ENCODE measurements at regions not wholly inside any gene's neighbourhood (a gene's known extent, or its start where the extent isn't known, plus 50 kb on each side); places are given as distances from the start of the nearest gene placed in this dataset.
"Not testable (repeated sequence)": the region's sequence is repeated elsewhere in the genome, so short reads cannot be mapped to it uniquely, and the experiment has no call there.

GRCh38 chr14:19158588-19158987 is 191.4 kb downstream of the POTEM start:
- not testable (repeated sequence) for BruUV-seq (replicated peaks); H2AFZ ChIP-seq (ENCODE audit: low read depth, low read length)
- 20% methylated on average over 11 of the region's 18 CpGs for WGBS (ENCODE audit: insufficient coverage, low coverage, missing lambda C conversion rate)

GRCh38 chr14:19159003-19159625 is 191.9 kb downstream of the POTEM start:
- H3K79me2 ChIP-seq (ENCODE audit: control insufficient read depth, insufficient read depth, low read length); H3K4me2 ChIP-seq (ENCODE audit: insufficient read depth, low read length); ATAC-seq; CTCF ChIA-PET (ENCODE audit: low intra/inter-chr PET ratio); H3K9me3 ChIP-seq (replicated peaks; ENCODE audit: control insufficient read depth, insufficient read depth, low read depth, low read length); FAIRE-seq; H3K36me3 ChIP-seq (ENCODE audit: control insufficient read depth, insufficient read depth, low read length); H3K9me1 ChIP-seq (ENCODE audit: control insufficient read depth, insufficient read depth, low read length); in situ Hi-C loops (cut with MboI); BruUV-seq (replicated peaks); POLR2A ChIA-PET; H3K4me1 ChIP-seq (replicated peaks in 1 of 2; ENCODE audit: control insufficient read depth in 2 of 2, insufficient read depth in 2 of 2, low read length in 2 of 2); H3K27ac ChIP-seq (ENCODE audit: extremely low read depth, low read depth, low read length); H4K20me1 ChIP-seq (replicated peaks; ENCODE audit: control insufficient read depth, insufficient read depth, low read length); H3K27me3 ChIP-seq (ENCODE audit: control insufficient read depth in 2 of 2, insufficient read depth in 2 of 2, low read length in 2 of 2); H3K9ac ChIP-seq (ENCODE audit: insufficient read depth in 1 of 2, low read depth in 2 of 2, low read length in 2 of 2); DNase-seq (ENCODE audit: extremely low read depth in 1 of 4, low spot score in 3 of 4); intact Hi-C loops (cut with micrococcal nuclease); H2AFZ ChIP-seq (ENCODE audit: low read depth, low read length); H3K4me3 ChIP-seq: not testable (repeated sequence)
- whole genome bisulfite sequencing (ENCODE audit: insufficient coverage, low coverage, missing lambda C conversion rate) = 11% methylated on average over 3 of the region's 23 CpGs

More at GRCh38 chr14:19158588-19158987, 191.4 kb downstream of the POTEM start:
- DNase-seq (ENCODE audit: extremely low read depth in 1 of 4, low spot score in 3 of 4); H3K27me3 ChIP-seq (ENCODE audit: control insufficient read depth in 2 of 2, insufficient read depth in 2 of 2, low read length in 2 of 2); H3K36me3 ChIP-seq (ENCODE audit: control insufficient read depth, insufficient read depth, low read length); intact Hi-C loops (cut with micrococcal nuclease); in situ Hi-C loops (cut with MboI); H3K9ac ChIP-seq (ENCODE audit: insufficient read depth in 1 of 2, low read depth in 2 of 2, low read length in 2 of 2); H3K79me2 ChIP-seq (ENCODE audit: control insufficient read depth, insufficient read depth, low read length); H3K4me1 ChIP-seq (replicated peaks in 1 of 2; ENCODE audit: control insufficient read depth in 2 of 2, insufficient read depth in 2 of 2, low read length in 2 of 2); H3K9me3 ChIP-seq (replicated peaks; ENCODE audit: control insufficient read depth, insufficient read depth, low read depth, low read length); POLR2A ChIA-PET; H3K9me1 ChIP-seq (ENCODE audit: control insufficient read depth, insufficient read depth, low read length); CTCF ChIA-PET (ENCODE audit: low intra/inter-chr PET ratio); ATAC-seq; H3K27ac ChIP-seq (ENCODE audit: extremely low read depth, low read depth, low read length); H3K4me2 ChIP-seq (ENCODE audit: insufficient read depth, low read length); H4K20me1 ChIP-seq (replicated peaks; ENCODE audit: control insufficient read depth, insufficient read depth, low read length); FAIRE-seq; H3K4me3 ChIP-seq: not testable (repeated sequence)

- FAIRE-seq; ATAC-seq; DNase-seq (ENCODE audit: extremely low read depth in 1 of 4, low spot score in 3 of 4); H2AFZ ChIP-seq (ENCODE audit: low read depth, low read length); H3K36me3 ChIP-seq (ENCODE audit: control insufficient read depth, insufficient read depth, low read length); H3K9me1 ChIP-seq (ENCODE audit: control insufficient read depth, insufficient read depth, low read length); H3K79me2 ChIP-seq (ENCODE audit: control insufficient read depth, insufficient read depth, low read length); H3K9ac ChIP-seq (ENCODE audit: insufficient read depth in 1 of 2, low read depth in 2 of 2, low read length in 2 of 2); H3K27ac ChIP-seq (ENCODE audit: extremely low read depth, low read depth, low read length); H3K9me3 ChIP-seq (replicated peaks; ENCODE audit: control insufficient read depth, insufficient read depth, low read depth, low read length); H3K4me1 ChIP-seq (replicated peaks in 1 of 2; ENCODE audit: control insufficient read depth in 2 of 2, insufficient read depth in 2 of 2, low read length in 2 of 2); H3K4me3 ChIP-seq; CTCF ChIA-PET (ENCODE audit: low intra/inter-chr PET ratio); H3K4me2 ChIP-seq (ENCODE audit: insufficient read depth, low read length); intact Hi-C loops (cut with micrococcal nuclease); H3K27me3 ChIP-seq (ENCODE audit: control insufficient read depth in 2 of 2, insufficient read depth in 2 of 2, low read length in 2 of 2); BruUV-seq (replicated peaks); POLR2A ChIA-PET; H4K20me1 ChIP-seq (replicated peaks; ENCODE audit: control insufficient read depth, insufficient read depth, low read length): not testable (repeated sequence)
- in situ Hi-C loops (cut with MboI) = loop anchor here (5.0 kb wide), 1 partner anchor 77 kb away; no protein-coding TSS in a partner anchor
- WGBS (ENCODE audit: insufficient coverage, low coverage, missing lambda C conversion rate) = no CpG with 5 or more reads among the region's 1 CpG
These were observed 193.1 kb downstream of the POTEM start for GRCh38 chr14:19160379-19160778.

- POLR2A ChIA-PET; H2AFZ ChIP-seq (ENCODE audit: low read depth, low read length); ATAC-seq; intact Hi-C loops (cut with micrococcal nuclease); H3K79me2 ChIP-seq (ENCODE audit: control insufficient read depth, insufficient read depth, low read length); DNase-seq (ENCODE audit: extremely low read depth in 1 of 4, low spot score in 3 of 4); H3K27me3 ChIP-seq (ENCODE audit: control insufficient read depth in 2 of 2, insufficient read depth in 2 of 2, low read length in 2 of 2); H3K4me3 ChIP-seq; H3K27ac ChIP-seq (ENCODE audit: extremely low read depth, low read depth, low read length); H3K9ac ChIP-seq (ENCODE audit: insufficient read depth in 1 of 2, low read depth in 2 of 2, low read length in 2 of 2); H4K20me1 ChIP-seq (replicated peaks; ENCODE audit: control insufficient read depth, insufficient read depth, low read length); H3K9me3 ChIP-seq (replicated peaks; ENCODE audit: control insufficient read depth, insufficient read depth, low read depth, low read length); BruUV-seq (replicated peaks); H3K36me3 ChIP-seq (ENCODE audit: control insufficient read depth, insufficient read depth, low read length); H3K4me2 ChIP-seq (ENCODE audit: insufficient read depth, low read length); CTCF ChIA-PET (ENCODE audit: low intra/inter-chr PET ratio); H3K9me1 ChIP-seq (ENCODE audit: control insufficient read depth, insufficient read depth, low read length); H3K4me1 ChIP-seq (replicated peaks in 1 of 2; ENCODE audit: control insufficient read depth in 2 of 2, insufficient read depth in 2 of 2, low read length in 2 of 2); FAIRE-seq: not testable (repeated sequence)
- 4% methylated on average over 6 of the region's 6 CpGs for WGBS (ENCODE audit: insufficient coverage, low coverage, missing lambda C conversion rate)
- in situ Hi-C loops (cut with MboI) = loop anchor here (5.0 kb wide), 1 partner anchor 76 kb away; no protein-coding TSS in a partner anchor
These were observed 194.2 kb downstream of the POTEM start for GRCh38 chr14:19161251-19162033.
